GM18861 (cell line): ENCODE measurements at regions not wholly inside any gene's neighbourhood (a gene's known extent, or its start where the extent isn't known, plus 50 kb on each side); places are given as distances from the start of the nearest gene placed in this dataset.

Experiments used
- ATAC-seq: cut with Tn5 transposase; IDR thresholded peaks from one replicate; pipeline ENCODE4 v1.9.1; 2021; ENCODE audit not compliant: unreplicated experiment

DNA sequence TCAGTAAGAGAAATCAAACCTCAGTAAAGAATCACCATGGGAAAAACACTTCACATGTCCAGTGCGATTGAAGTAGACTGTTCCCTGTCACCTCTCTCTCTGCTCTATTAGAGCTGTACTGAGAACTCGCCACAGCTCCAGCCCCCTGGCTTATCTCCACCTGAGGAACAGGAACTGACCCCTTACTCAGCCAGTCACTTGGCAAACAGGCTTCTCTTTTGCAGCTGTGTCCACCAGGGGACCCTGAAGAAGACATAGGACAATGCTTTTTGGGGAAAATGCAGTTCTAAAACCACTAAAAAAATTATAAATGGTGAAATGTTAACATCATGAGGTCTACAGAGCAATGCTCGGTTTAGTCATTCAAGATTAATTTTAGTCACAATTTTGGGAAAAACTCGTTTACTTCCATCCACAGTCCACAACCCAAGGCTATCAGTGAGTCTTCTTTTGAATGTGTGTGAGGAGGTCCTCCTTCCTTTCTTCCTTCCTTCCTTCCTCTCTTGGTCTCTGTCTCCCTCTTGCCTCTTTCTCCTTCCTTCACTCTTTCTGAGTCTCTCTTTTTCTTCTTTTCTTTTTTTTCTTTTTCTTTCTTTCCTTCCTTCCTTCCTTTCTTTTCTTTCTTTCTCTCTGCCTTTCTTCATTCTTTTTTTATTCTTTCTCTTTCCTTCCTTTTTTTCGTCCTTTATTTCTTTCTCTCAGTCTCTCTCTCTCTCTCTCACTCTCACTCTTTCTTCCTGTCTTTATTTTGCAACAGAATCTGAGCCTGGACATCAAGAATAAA, 1189.5 kb upstream of the TMEM132C start:
- ATAC-seq = no peak

DNA sequence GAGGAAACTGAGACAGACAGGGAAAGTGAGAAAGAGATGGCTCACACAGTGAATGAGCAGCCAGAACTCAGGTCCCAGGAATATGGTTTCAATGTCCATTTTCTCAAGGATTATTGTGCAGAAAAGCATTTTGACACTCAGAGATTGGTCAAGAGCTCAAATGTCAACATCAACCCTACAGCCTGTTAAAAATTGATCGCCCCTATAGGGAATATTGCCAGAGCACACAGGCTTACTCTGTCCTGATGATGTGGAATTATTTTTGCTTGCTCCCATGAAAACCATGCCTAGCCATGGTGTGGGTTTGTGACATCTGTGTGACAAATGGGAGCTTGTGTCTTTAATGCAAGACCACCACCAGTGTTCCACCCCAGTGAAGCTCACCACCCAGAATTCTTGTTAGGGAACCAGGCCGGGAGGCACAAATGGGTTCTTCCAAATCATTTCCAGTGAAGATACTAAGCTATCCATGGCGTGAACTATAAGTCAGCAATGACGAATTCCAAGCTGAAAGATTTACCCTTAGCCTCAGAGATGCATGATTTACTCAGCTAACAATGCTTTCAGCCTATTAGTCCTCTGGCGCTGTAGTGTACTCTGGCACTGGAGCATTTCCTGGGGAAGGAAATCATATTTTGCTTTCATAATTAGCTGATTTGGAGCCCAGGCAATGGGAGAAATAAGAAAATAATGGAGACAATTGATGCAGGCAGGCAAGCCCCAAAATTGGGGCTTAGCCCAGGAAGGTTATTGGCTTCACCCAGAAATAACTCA, 1188.2 kb upstream of the TMEM132C start:
- no peak for ATAC-seq

DNA sequence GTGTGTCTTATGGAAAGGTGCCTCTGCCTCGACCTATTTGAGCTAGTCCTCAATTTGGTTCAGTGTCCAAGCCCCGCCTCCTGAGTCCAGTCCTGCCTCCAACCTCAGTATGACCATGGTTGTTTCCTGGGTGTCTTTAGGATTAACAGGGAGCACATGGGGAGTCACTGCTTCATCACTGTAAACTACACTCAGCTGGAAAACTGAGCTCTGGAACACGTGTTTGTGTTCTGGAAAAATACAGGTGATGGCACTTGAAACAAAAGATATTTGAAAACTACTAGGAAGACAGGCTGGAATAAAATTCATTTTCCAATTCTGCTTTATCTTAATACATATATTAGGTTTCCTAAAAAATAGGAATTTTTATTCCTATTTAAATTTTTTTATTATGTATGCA, 1187.3 kb upstream of the TMEM132C start:
- ATAC-seq = no peak

DNA sequence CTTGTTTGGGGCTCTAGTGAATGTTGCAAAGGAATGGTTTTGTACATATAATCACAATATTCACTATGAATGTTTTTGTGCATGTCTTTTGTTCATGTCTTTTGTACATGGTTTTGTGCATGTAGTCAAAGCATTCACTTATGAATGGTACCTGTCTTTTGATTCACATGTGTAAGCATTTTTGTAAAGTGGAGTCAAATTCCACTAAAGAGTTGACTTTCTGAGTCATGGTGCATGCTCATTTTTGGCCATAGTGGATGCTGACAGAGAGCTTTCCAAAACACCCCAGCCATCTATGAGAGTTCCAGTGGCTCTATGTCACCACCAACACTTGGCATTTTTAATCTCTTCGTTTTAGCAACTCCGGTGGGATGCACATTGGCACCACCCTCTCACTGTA, 1185.9 kb upstream of the TMEM132C start:
- no peak for ATAC-seq

DNA sequence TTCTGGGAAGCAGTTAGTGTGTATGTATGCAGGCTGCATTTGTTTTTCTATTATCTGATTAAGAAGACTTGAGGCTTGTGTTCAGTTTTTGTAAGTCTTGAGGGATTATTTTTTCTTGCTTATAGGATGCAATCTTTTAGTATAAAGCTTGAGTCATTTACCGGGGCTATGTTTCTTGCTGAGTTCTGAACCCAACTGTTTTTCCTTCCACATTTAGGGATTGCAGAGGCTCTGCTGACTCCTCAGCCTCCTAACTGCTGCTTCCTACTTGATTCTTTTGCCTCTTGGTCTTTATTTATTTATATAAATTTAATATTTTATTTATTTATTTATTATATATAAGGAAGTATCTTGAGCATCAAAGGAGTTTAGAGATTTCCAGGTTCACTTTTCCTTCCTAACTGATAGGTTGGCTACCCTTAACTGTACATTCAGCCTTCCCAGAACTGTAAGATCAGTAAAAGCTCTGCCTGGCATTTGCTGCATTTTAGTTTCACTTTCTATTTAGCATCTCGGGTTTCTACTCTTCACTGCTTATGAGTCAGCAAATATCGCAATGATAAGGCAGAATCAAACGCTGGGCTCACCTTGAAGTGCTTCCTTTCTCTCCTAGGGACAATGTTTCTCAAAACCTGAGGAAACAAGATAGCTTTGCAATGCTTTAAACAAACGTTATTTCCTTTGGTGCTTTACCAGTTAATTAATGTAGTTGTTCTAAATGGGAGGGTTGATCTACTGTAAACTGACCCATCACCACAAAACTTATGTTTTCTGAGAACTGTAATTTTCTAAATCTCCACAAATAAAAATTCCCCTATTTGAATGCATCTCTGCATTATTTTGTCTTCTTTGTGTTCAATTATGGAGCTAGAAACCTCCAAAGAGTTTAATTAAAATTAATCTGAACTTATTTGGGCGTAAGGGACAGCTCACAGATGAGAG, 1183.7 kb upstream of the TMEM132C start:
- peak; percentile 99 for ATAC-seq

DNA sequence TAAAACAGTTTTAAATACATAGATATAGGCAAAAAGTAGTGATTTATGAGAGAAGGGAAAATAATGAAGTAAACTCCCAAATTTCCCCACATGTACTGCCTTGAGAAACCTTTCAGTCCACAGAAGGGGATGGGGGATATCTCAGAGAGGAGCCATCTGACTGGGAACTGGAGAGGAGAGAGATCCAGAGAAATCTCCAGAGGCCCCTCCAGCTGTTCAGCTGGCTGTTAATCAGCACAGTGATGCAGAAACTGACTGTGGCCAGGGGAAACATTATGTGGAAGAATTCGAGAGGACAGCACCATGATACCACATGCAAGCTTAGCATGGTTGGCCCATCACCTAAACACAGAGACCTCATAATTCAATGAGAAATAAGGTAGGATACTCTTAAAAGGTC, 1165.9 kb upstream of the TMEM132C start:
- no peak for ATAC-seq

DNA sequence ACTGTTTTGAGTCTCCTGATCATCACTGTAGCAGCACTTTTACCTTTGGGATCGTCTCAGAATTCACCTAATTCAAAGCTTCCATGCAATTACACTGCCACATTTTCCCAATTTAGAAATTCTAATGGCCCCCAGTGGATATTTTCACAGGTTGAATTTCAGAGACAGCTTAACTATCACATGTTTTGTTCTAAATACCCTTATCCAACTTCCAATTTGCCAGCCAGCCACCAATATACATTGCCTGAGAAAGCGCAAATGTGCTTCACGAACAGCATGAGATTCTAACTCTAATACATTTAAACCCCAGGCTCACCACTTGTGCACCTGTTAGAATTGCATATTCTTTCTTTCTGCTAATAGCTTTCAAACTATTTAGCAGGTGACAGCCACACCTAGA, 1160.9 kb upstream of the TMEM132C start:
- no peak for ATAC-seq

DNA sequence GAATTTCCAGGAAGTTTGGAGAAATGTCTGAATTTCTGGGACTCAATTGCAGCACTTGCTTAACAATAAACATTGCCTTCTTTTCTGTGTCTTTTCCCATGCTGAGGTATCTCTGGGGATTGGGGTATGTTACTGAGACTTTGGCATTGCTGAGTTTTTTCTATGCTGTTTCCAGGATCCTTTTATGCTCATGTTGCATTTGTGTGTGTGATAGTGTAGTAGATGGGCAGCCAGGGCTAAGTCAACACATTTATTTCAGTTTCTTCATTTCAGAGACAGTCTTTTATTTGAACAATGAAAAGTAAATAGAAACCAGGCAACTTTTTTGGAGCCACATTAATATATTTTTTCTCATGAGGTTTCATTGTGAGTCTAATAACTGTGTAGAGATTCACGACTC, 1160.3 kb upstream of the TMEM132C start:
- no peak for ATAC-seq

DNA sequence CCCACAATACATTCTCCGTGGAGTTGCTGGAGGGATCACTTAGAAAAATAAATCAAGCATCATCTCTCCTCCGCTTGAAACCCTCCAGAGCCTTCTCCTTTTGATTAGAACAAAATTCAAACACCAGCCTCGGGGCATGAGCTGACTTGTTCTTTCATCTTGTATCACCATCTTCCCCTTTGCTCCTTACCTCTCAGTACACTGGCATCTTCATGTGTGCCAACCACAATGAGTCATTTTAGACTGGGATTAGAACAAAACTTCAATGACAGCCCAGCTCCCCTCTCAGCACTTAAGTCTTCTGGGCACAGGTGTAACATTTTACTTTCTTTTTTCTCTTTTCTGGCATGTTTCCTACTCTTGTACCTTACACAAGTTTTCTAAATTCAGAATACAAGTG, 1159.2 kb upstream of the TMEM132C start:
- no peak for ATAC-seq

DNA sequence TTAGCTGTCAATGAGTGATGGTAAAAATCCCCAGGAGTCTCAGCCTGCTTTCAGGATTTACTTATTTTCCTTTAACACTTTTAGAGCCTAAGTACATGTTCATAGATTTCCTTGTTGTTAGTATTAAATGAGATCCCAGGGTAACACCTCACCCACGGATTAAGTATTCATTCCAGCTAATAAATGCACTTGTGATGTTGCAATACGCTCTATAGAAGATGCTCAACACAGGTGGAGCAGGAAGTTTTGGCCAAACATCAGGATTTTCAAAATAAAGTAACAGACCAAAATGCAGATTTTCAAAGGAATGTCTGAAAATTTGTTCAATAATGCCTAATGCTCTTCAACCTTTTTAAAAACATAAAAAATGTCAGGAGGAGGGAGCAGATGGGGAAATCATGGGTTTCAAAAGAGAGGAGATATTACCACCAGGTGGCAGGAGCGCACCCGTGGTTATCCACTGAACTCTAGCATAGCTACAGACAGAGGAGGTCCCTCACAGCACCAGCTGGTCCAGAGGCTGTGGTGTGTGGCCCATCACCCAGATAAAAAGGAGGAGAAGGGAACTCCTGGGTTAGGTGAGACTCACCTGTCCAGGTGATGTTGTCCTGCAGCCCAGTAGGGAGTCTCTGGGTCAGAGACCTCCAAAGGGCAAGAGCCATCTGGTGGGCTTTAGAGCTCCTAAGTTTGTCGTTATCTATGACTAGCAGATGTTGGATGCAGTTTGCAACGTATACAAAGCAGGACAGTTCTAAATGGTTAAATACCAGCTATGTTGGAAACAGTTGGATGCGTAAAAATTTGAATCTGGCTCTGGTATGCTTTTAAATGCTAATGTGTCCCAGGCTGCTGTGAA, 1158.4 kb upstream of the TMEM132C start:
- peak; percentile 79 for ATAC-seq

DNA sequence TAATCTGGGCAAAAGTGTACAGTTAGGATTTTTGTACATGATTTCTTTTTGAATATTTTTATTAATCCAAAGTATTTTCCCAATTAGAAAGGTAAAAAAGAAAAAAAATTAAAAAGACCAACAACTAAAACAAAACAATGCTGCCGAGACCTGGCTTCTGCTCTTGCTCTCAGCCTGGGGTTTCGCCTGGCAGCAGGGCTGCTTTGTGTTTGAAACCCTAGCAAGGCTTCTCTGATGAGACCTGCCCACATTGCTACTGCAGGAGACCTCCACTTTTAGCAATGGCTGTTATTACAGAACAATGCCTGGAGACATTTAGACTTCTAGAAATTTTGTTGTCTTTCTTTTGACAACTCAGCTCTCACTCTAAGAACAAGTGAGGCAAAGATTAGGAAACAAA, 1153.0 kb upstream of the TMEM132C start:
- ATAC-seq = no peak

DNA sequence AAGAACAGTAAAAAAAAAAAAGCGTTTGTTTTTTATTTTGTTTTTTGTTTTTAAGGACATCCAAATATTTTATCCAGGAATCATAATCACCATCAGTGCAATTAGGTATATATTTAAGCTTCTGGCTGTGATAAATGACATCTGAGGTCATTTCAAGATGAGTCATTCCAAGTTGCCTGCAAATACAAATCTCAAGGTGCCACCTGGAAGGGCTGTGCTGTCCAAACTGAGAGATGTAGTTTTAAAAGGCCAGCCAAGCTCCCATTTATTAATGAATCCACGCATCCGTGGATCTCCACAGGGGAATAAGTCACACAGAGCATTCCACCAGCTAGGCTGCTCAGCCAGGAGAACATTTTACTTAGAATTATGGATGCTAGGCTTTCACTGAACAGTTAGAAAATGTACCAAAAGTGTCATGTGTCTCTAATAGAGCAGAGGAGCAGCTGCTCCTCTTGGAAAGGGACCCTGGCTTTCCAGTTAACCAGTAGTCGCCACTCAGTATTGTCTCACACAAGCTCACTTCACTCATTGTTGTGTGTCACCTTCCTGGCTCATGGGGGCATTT, 1151.4 kb upstream of the TMEM132C start:
- no peak for ATAC-seq

DNA sequence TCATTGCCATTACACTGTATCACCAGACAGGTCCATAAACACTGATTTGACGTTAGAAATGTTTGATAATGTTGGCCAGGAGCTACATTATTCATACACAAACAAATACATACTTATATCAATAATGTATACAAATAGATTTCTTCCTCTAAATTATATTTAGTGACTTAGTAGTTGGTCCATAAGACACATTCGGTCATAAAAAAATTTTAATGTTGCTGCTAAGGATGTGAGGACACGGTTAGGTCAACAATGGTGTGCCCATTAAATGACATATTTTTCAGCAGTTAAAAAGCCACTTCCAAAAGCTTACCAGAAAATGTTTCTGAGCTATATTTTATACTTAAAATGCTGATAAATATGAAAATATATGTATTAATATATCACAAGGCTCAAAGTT, 1148.7 kb upstream of the TMEM132C start:
- no peak for ATAC-seq

DNA sequence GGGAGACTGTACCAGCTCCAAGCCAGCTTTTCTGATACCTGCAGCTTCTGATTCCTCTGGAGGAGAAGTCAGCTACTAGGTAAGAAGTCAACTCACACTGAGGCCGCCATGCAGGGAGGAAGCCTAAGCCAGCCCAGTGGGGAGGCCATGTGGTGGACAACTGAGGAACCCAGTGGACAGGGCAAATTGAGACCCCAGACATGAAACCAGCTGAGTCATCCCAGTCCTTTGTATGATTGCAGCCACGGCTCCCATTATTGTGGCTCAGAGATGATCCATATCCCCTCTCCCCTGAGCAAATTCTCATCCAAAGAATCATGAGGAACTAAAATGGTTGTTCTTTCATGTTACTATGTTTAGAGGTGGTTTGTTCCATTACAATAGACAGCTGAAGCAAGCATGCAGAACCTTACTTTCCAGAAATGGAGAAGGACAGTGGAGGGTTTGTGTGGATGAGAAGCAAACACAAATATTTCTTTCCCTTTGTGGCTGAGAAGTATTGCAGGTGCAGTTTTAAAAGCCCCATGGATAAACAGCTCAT, 1147.3 kb upstream of the TMEM132C start:
- ATAC-seq = no peak

DNA sequence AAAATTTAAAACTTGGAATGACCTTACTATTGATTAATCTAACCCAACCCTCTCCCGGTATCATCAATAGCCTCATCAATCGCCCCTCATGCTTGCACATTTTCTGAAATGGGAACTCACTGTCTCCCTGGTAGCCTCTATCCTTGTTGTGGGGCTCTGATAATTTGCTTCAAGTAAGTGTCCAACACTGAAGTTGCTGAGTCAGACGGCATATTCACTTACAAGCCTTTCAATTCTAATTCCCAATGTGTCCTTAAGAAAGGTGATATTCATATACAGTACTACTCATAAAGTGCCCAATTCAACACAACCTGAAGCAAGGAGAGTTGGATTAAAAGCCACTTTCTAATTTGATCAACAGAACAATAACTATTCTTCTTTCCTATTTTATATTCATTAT, 1146.1 kb upstream of the TMEM132C start:
- no peak for ATAC-seq

DNA sequence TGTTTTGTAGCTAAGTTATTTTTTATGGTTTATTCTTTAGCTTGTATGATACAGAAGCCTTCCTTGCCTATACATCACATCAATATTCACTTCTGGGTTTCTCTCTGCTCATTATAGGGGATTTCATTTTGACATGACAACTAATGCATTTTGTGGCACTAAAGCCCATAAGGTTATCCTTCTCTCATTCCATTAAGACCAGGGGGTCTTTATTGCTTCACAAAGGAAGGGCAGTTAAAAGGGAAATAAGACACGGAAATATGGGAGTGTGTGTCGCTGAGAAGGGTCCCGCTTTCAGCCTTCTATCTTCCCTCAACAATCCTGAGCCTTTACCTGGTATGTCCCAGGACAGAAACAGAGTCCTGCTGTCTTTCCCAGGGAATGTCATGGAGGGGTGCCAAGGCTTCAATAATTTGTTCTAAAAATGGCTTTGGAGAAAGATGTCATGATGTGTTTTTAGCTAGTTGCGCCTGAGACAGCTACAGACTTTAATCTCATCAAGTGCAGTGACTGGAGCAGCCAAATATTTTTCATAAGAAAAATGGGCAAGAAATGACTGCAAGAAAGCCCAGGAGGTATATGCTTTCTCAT, 1145.4 kb upstream of the TMEM132C start:
- ATAC-seq = no peak

DNA sequence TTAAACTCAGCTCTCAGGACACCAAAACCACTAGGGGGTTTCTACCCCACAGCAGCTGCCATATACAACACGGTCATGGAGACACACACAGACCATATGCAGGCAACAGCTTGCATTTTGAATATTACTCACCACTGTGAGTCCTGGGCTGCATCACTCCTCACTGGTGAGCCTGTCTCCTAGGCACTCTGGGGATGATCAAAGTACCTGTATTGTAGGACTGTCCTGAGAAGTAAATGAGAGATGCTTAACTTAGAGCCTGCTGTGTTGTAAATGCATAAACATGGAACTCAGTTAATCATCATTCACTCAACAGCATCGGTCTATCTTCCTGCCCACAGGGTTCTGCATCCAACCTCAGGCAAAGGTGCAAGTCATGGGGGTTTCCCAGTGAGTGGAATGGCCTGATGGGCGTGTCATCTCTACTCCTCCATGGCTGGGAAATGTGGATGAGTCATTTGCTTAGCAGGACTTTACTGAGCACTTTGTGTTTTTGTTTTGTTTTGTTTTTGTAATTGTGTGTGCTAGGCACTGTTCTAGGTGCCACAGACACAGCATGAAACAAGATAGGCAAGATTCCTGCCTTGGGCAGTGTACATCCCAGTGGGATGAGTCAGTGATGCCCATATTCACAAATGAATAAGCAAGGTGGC, 1141.2 kb upstream of the TMEM132C start:
- ATAC-seq = peak; percentile 92

DNA sequence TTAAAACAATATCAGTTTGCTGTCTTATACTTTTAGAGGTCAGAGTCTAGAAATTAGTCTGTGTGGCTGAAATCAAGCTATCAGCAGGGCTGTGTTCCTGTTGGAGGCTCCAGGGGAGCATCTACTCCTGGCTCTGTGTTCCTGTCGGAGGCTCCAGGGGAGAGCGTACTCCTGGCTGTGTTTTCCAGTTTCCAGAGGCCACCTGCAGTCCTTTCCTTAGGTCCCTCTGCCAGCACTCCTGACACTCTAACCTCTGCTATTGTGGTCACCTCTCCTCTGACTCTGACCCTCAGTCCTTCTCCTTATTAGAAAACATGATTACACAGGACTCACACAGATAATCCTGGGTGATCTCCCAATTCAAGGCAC, 1140.7 kb upstream of the TMEM132C start:
- ATAC-seq = no peak

DNA sequence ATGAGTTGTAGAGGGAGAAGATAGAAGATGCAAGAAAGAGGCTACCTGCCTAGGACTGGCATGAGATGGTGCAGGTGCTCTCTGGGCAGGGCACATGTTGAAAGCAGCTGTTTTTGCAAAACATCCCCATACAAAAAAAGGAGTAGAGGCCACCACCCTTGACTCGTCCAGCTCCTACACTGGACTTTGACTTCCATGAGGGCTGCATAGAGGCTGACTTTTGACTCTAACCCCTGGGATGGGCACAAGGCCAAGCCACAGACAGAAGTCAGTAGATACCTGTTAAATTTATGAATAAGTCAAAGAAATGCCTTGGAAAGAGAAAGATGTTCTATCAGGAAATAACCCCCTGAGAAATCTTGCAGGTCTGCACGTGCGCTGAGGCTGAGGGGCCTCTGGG, 1139.1 kb upstream of the TMEM132C start:
- no peak for ATAC-seq
